ENCODE measurements at regions not wholly inside any gene's neighbourhood (a gene's known extent, or its start where the extent isn't known, plus 50 kb on each side); places are given as distances from the start of the nearest gene placed in this dataset.

DNA sequence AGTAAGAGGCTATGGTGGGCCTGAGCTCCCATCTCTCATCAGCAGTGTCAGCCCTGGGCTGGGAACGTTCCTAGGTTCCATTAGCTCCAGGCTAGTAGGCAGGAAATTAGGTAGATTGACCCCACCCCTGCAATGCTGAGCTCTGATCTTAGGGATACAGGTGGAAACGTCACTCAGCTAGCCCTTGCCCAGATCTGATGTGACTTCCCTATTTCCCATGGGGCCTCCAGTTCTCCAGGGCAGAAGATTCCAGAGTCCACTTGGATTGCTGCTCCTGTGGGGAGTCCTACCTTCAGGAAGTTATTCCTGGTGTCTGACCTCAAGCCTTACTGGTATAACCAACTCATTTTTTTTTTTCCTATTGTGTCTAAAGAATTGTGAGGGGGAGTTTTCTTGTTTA, 81.1 kb downstream of the EFNB1 start:
- TF ChIP-seq, protein P1, sequence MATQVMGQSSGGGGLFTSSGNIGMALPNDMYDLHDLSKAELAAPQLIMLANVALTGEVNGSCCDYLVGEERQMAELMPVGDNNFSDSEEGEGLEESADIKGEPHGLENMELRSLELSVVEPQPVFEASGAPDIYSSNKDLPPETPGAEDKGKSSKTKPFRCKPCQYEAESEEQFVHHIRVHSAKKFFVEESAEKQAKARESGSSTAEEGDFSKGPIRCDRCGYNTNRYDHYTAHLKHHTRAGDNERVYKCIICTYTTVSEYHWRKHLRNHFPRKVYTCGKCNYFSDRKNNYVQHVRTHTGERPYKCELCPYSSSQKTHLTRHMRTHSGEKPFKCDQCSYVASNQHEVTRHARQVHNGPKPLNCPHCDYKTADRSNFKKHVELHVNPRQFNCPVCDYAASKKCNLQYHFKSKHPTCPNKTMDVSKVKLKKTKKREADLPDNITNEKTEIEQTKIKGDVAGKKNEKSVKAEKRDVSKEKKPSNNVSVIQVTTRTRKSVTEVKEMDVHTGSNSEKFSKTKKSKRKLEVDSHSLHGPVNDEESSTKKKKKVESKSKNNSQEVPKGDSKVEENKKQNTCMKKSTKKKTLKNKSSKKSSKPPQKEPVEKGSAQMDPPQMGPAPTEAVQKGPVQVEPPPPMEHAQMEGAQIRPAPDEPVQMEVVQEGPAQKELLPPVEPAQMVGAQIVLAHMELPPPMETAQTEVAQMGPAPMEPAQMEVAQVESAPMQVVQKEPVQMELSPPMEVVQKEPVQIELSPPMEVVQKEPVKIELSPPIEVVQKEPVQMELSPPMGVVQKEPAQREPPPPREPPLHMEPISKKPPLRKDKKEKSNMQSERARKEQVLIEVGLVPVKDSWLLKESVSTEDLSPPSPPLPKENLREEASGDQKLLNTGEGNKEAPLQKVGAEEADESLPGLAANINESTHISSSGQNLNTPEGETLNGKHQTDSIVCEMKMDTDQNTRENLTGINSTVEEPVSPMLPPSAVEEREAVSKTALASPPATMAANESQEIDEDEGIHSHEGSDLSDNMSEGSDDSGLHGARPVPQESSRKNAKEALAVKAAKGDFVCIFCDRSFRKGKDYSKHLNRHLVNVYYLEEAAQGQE (IDR thresholded peaks at IDR 0.05; ENCODE audit: insufficient read depth in 1 of 2, low read depth in 2 of 2, low read length in 1 of 2), result no peak
- in situ Hi-C loops (cut with HindIII; ENCODE audit: low pct_unique_long_range_greater_than_20kb, low sequenced_read_pairs), result no loop called here
- no TSS peak for BruUV-seq (replicated peaks)
- Histone ChIP-seq H3K4me3 (ENCODE audit: low read depth in 2 of 2, low read length in 2 of 2) (no peak overlapping the region), H3K9me3 (ENCODE audit: control insufficient read depth, insufficient read depth, low read depth, low read length) (no peaks in the 10 kb centered on the region), H3K27me3 (ENCODE audit: control insufficient read depth, insufficient read depth, low read length) (no peaks in the 10 kb centered on the region), H3K36me3 (ENCODE audit: control insufficient read depth, insufficient read depth, low read length) (no peaks in the 10 kb centered on the region), H3K4me1 (ENCODE audit: control insufficient read depth, insufficient read depth, low read length) (no peaks in the 10 kb centered on the region), H3K27ac (ENCODE audit: low read length) (no peak overlapping the region)
- ChIA-PET CTCF (no interaction called here), POLR2A (interaction anchor here (0.6 kb wide), 2 partner anchors 12 to 249 kb away, joined by 3 read pairs; no protein-coding TSS in a partner anchor)
- ATAC-seq (no peak), DNase-seq (ENCODE audit: low read depth, low spot score) (no peak)
- intact Hi-C loops (cut with micrococcal nuclease; ENCODE audit: unreplicated experiment), result no loop called here

DNA sequence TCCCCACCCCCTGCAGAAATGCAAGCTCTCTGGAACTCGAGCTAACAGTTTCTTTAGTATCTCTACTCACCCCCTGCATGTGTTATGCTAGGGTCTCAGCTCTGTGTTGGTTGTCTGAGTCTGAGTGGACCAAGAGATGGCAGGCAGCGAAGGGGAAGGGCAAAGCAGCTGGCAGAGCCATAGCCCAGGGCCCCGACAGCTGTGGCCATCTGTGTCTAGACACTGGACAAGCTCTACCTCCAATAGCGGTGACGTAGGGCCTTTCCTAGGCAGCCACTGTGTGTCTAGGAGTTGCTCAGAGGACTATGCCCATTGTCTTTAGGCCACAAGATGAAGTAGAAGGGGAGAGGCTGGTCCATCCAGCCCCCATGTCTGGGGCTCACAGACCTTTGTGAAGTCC, 79.2 kb downstream of the EFNB1 start:
- H3K27me3 ChIP-seq (ENCODE audit: control insufficient read depth, insufficient read depth, low read length), result no peaks in the 10 kb centered on the region
- no peak overlapping the region for H3K27ac ChIP-seq (ENCODE audit: low read length)
- intact Hi-C loops (cut with micrococcal nuclease; ENCODE audit: unreplicated experiment), result no loop called here
- in situ Hi-C loops (cut with HindIII; ENCODE audit: low pct_unique_long_range_greater_than_20kb, low sequenced_read_pairs), result no loop called here
- ATAC-seq, result no peak
- CTCF ChIA-PET, result no interaction called here
- POLR2A ChIA-PET, result no interaction called here
- no peak overlapping the region for H3K4me3 ChIP-seq (ENCODE audit: low read depth in 2 of 2, low read length in 2 of 2)
- H3K4me1 ChIP-seq (ENCODE audit: control insufficient read depth, insufficient read depth, low read length), result no peaks in the 10 kb centered on the region
- no peak for DNase-seq (ENCODE audit: low read depth, low spot score)
- no TSS peak for BruUV-seq (replicated peaks)
- TF ChIP-seq POLR2AphosphoS5 (IDR thresholded peaks at IDR 0.05; ENCODE audit: low read depth, low read length), result no peak
- TF ChIP-seq, protein P1 (IDR thresholded peaks at IDR 0.05; ENCODE audit: insufficient read depth in 1 of 2, low read depth in 2 of 2, low read length in 1 of 2), result no peak
- TF ChIP-seq, protein P2, sequence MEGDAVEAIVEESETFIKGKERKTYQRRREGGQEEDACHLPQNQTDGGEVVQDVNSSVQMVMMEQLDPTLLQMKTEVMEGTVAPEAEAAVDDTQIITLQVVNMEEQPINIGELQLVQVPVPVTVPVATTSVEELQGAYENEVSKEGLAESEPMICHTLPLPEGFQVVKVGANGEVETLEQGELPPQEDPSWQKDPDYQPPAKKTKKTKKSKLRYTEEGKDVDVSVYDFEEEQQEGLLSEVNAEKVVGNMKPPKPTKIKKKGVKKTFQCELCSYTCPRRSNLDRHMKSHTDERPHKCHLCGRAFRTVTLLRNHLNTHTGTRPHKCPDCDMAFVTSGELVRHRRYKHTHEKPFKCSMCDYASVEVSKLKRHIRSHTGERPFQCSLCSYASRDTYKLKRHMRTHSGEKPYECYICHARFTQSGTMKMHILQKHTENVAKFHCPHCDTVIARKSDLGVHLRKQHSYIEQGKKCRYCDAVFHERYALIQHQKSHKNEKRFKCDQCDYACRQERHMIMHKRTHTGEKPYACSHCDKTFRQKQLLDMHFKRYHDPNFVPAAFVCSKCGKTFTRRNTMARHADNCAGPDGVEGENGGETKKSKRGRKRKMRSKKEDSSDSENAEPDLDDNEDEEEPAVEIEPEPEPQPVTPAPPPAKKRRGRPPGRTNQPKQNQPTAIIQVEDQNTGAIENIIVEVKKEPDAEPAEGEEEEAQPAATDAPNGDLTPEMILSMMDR (IDR thresholded peaks at IDR 0.05), result no peak
- TF ChIP-seq SIN3A (IDR thresholded peaks at IDR 0.05; ENCODE audit: borderline replicate concordance, insufficient read depth, low read depth, low read length), result no peak
- no peak for TF ChIP-seq TCF7L2 (IDR thresholded peaks at IDR 0.05; ENCODE audit: low read depth, low read length)
- no peaks in the 10 kb centered on the region for H3K9me3 ChIP-seq (ENCODE audit: control insufficient read depth, insufficient read depth, low read depth, low read length)
- H3K36me3 ChIP-seq (ENCODE audit: control insufficient read depth, insufficient read depth, low read length), result no peaks in the 10 kb centered on the region
